SKM-1 treated with dmso at 0.1 percent for 144 hours (cell line): ENCODE measurements at regions not wholly inside any gene's neighbourhood (a gene's known extent, or its start where the extent isn't known, plus 50 kb on each side); places are given as distances from the start of the nearest gene placed in this dataset.
"Not testable (repeated sequence)": the region's sequence is repeated elsewhere in the genome, so short reads cannot be mapped to it uniquely, and the experiment has no call there.

Source experiments
- DNase-seq: peaks from one replicate; lab custom pipeline; 2025; ENCODE audit not compliant: unreplicated experiment; lab: John Stamatoyannopoulos, UW

- no peak for DNase-seq
Observed at GRCh38 chr13:65959305-65959704, 1270.8 kb downstream of the PCDH9 start.

- no peak for DNase-seq
Observed at GRCh38 chr13:65946387-65946786, 1283.7 kb downstream of the PCDH9 start.

GRCh38 chr13:65943708-65944107, 1286.4 kb downstream of the PCDH9 start:
- DNase-seq = no peak

- no peak for DNase-seq
Observed at GRCh38 chr13:65943024-65943423, 1287.1 kb downstream of the PCDH9 start.

- DNase-seq = no peak
Observed at GRCh38 chr13:65940720-65941119, 1289.4 kb downstream of the PCDH9 start.

- DNase-seq = no peak
Observed at GRCh38 chr13:65937251-65937650, 1292.9 kb downstream of the PCDH9 start.

- DNase-seq = no peak
Observed at GRCh38 chr13:65936249-65936648, 1293.9 kb downstream of the PCDH9 start.

GRCh38 chr13:65932587-65933239, 1297.4 kb downstream of the PCDH9 start:
- DNase-seq = no peak

- no peak for DNase-seq
Observed at GRCh38 chr13:65932013-65932412, 1298.1 kb downstream of the PCDH9 start.

GRCh38 chr13:65929436-65929835, 1300.7 kb downstream of the PCDH9 start:
- DNase-seq = no peak

GRCh38 chr13:65926750-65927171, 1303.4 kb downstream of the PCDH9 start:
- no peak for DNase-seq

GRCh38 chr13:65922846-65923245, 1307.3 kb downstream of the PCDH9 start:
- DNase-seq = not testable (repeated sequence)

- DNase-seq = no peak
Observed at GRCh38 chr13:65921933-65922332, 1308.2 kb downstream of the PCDH9 start.

- DNase-seq = no peak
Observed at GRCh38 chr13:65917731-65918130, 1312.4 kb downstream of the PCDH9 start.

GRCh38 chr13:65915195-65915594, 1314.9 kb downstream of the PCDH9 start:
- DNase-seq = no peak

- DNase-seq = no peak
Observed at GRCh38 chr13:65914716-65915115, 1315.4 kb downstream of the PCDH9 start.

GRCh38 chr13:65913173-65913572, 1317.0 kb downstream of the PCDH9 start:
- no peak for DNase-seq

GRCh38 chr13:65912516-65912915, 1317.6 kb downstream of the PCDH9 start:
- no peak for DNase-seq

- DNase-seq = no peak
Observed at GRCh38 chr13:65911546-65912193, 1318.5 kb downstream of the PCDH9 start.

- DNase-seq = no peak
Observed at GRCh38 chr13:65909501-65909900, 1320.6 kb downstream of the PCDH9 start.

- no peak for DNase-seq
Observed at GRCh38 chr13:65907666-65908525, 1322.2 kb downstream of the PCDH9 start.

GRCh38 chr13:65901723-65902122, 1328.4 kb downstream of the PCDH9 start:
- DNase-seq = no peak
